HFFc6 (cell line): ENCODE measurements at regions not wholly inside any gene's neighbourhood (a gene's known extent, or its start where the extent isn't known, plus 50 kb on each side); places are given as distances from the start of the nearest gene placed in this dataset.

Experiments used
- DNase-seq: peaks from one replicate; pipeline ENCODE4 v3.0.0-alpha.2; 2018
- H3K27ac Mint-ChIP-seq: 2 replicates; pipeline ENCODE4 v1.8.0; 2020; ENCODE audit warnings: mild to moderate bottlenecking, mixed read lengths
- H3K27me3 Mint-ChIP-seq: 2 replicates; pipeline ENCODE4 v1.8.0; 2021; ENCODE audit warnings: mild to moderate bottlenecking, moderate library complexity, mixed read lengths; ENCODE audit not compliant: insufficient read depth
- H3K36me3 Mint-ChIP-seq: 2 replicates; pipeline ENCODE4 v1.8.0; 2021; ENCODE audit warnings: low read depth, mixed read lengths
- H3K4me1 Mint-ChIP-seq: 2 replicates; pipeline ENCODE4 v1.8.0; 2020; ENCODE audit warnings: low read depth, mixed read lengths
- H3K4me3 Mint-ChIP-seq: 2 replicates; pipeline ENCODE4 v1.8.0; 2020; ENCODE audit warnings: mild to moderate bottlenecking, moderate library complexity, mixed read lengths
- H3K9me3 Mint-ChIP-seq: 2 replicates; pipeline ENCODE4 v1.8.0; 2020; ENCODE audit warnings: mild to moderate bottlenecking, mixed read lengths
- TF ChIP-seq, protein P1 (sequence below): fragments of 200-600 bp; sonication (generic); IDR thresholded peaks from 2 replicates; pipeline ENCODE4 v1.5.0; 2021; ENCODE audit warnings: antibody characterized with exemption, mild to moderate bottlenecking

DNA sequence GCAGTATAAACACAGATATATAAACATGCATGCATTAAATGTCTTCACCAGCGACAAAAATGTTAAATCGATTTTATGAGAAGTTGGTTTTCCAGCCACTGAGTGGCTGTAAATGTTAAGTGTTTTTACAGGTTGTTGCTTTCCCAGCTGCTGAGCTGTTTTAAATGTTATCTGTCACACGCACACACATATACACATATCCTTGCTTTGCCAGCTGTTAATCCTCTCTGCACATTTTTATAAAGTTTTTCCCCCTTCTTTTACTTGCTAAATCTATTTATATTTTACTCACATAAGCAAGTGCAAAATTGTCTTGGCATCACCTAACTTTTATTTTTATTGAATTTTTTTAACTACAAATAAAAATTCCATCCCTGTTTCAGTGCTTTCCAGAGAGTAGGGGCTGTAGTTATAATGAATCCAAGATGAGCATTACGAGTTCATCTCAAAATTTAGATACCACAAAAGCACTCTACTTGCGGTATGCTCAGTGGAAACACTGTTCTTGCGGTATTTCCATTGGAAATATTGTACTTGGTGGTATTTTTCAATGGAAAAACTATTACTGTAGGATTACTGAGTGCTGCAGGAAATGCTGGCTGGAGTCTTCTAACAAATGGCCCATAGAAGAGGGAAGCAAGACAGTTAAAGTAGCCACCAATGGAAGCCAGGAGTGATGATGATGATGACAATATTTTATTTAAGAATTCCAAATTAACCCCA lies 124.9 kb upstream of the KCNJ16 start:
- no peak overlapping the region for H3K4me3 Mint-ChIP-seq
- H3K9me3 Mint-ChIP-seq: no peaks in the 10 kb centered on the region
- no peak for DNase-seq
- H3K4me1 Mint-ChIP-seq: peaks cover 12% of the 10 kb centered on the region
- no peaks in the 10 kb centered on the region; the same call in none of the 2 replicates for H3K27me3 Mint-ChIP-seq
- no peak overlapping the region for H3K27ac Mint-ChIP-seq
- no peaks in the 10 kb centered on the region for H3K36me3 Mint-ChIP-seq
- TF ChIP-seq, protein P1, sequence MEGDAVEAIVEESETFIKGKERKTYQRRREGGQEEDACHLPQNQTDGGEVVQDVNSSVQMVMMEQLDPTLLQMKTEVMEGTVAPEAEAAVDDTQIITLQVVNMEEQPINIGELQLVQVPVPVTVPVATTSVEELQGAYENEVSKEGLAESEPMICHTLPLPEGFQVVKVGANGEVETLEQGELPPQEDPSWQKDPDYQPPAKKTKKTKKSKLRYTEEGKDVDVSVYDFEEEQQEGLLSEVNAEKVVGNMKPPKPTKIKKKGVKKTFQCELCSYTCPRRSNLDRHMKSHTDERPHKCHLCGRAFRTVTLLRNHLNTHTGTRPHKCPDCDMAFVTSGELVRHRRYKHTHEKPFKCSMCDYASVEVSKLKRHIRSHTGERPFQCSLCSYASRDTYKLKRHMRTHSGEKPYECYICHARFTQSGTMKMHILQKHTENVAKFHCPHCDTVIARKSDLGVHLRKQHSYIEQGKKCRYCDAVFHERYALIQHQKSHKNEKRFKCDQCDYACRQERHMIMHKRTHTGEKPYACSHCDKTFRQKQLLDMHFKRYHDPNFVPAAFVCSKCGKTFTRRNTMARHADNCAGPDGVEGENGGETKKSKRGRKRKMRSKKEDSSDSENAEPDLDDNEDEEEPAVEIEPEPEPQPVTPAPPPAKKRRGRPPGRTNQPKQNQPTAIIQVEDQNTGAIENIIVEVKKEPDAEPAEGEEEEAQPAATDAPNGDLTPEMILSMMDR: no peak

DNA sequence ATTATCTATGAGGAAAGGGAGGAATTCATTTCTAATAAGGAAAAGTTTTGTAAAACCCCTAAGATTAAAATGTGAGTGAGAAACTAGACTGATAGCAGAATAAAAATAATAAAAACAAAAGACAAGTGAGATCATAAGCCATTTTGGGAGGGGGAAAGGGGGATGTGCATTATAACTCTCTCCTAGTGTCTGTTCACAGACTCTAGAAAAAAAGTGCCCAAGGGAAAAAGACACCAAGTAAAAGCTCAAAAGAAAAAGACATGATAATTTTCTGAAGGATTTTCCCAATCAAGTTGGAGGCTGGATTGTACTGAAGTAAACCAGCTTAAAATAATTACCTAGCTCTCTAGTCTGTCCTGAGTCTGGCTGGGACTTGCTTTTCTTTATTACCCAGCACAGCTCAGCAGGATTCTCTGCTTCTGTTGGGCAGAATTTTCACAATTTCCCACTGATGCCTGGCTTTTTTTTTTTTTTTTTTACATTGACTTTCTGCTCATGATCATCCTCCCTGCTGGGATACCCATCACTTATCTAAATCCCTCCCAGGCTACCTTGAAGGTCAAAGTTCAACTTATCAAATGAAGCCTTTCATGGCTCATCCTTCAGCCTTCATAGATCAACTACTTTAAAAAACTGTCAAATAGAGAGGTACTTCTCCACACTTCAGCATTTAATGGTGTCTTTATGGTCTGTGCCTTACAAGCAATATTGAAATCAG lies 124.2 kb upstream of the KCNJ16 start:
- Mint-ChIP-seq H3K27ac (no peak overlapping the region), H3K27me3 (no peaks in the 10 kb centered on the region; the same call in none of the 2 replicates), H3K4me1 (peaks cover 5% of the 10 kb centered on the region), H3K9me3 (no peaks in the 10 kb centered on the region), H3K36me3 (no peaks in the 10 kb centered on the region), H3K4me3 (no peak overlapping the region)
- TF ChIP-seq, protein P1: no peak
- DNase-seq: no peak

DNA sequence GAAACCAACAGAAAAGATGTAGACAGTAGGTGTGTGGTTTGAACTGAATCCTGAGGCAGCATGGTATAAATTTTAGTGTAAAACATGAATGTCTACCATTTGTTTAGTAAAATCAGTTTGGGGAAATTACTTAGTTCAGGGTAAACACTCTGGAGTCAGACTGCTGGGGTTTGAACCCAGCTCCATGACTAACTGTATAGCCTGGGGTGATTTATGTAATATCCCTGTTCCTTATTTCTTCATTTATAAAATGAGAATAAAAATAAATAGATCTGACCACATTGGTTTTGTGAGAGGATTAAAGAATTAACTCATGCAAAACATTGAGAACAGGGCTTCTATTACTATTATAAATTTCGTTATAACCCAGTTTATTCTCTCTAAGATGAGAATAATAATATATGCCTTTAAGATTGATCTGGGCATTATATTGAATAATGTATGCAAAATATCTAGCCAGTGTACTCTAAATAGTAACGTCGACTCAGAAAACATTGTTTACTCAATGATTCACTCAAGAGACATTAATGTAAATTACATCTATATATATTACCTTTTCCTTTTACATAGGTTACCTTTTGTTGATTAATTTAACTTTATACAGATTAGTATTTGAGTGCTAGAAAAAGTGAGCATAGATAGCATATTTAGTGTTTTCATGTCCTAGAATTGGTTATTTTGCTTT lies 120.6 kb upstream of the KCNJ16 start:
- DNase-seq: no peak
- Mint-ChIP-seq H3K9me3 (no peaks in the 10 kb centered on the region), H3K4me3 (no peak overlapping the region), H3K27ac (no peak overlapping the region), H3K27me3 (peaks cover 2% of the 10 kb centered on the region; the same call in 1 of the 2 replicates), H3K36me3 (no peaks in the 10 kb centered on the region), H3K4me1 (no peaks in the 10 kb centered on the region)
- TF ChIP-seq, protein P1: no peak

DNA sequence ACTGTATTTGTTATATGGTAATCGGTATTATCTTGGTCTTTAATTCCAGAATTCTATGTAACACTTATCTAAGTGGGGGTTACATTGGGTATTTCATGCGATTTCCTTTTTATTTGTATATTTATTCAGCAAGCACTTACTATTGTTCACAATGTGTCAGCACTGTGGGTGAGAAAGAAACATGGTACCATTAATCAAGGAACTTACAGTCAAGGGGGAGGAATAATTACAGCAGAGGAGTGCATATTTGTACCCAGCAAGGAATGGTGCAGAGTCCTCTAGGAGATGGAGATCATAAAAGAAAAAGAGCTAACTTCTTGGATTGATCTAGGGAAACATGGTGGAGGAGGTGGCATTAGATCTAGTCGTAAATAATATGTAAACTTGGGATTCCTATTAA lies 117.0 kb upstream of the KCNJ16 start:
- Mint-ChIP-seq H3K4me1 (no peaks in the 10 kb centered on the region), H3K27ac (no peak overlapping the region), H3K9me3 (no peaks in the 10 kb centered on the region), H3K4me3 (no peak overlapping the region), H3K36me3 (no peaks in the 10 kb centered on the region), H3K27me3 (peaks cover 7% of the 10 kb centered on the region; the same call in 1 of the 2 replicates)
- DNase-seq: no peak
- TF ChIP-seq, protein P1: no peak

DNA sequence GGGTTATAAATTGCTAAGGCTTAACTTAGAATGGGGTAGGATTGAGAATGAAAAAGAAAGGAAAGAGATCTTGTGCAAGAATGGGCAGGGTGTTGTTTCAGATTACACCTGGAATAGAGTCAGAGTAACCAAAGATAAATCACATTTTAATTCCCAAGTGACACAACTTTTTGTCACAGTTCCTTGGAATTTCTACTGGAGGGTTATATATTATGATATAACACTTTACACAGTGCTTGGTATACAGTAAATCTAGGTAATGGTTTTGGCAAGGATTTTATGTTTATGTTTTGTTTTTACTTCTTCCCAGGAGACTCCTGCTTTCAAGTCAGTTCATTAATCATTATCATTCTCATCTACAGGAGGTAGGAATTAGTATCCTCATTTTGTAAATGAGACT lies 115.7 kb upstream of the KCNJ16 start:
- TF ChIP-seq, protein P1: no peak
- DNase-seq: no peak
- peaks cover 7% of the 10 kb centered on the region; the same call in 1 of the 2 replicates for H3K27me3 Mint-ChIP-seq
- H3K9me3 Mint-ChIP-seq: no peaks in the 10 kb centered on the region
- no peaks in the 10 kb centered on the region for H3K4me1 Mint-ChIP-seq
- no peak overlapping the region for H3K27ac Mint-ChIP-seq
- H3K36me3 Mint-ChIP-seq: no peaks in the 10 kb centered on the region
- no peak overlapping the region for H3K4me3 Mint-ChIP-seq
